GM18498 (cell line): ENCODE measurements at regions not wholly inside any gene's neighbourhood (a gene's known extent, or its start where the extent isn't known, plus 50 kb on each side); places are given as distances from the start of the nearest gene placed in this dataset.

Experiments
- ATAC-seq: cut with Tn5 transposase; IDR thresholded peaks from one replicate; pipeline ENCODE4 v1.9.1; 2021; ENCODE audit warnings: mild to moderate bottlenecking, moderate library complexity; ENCODE audit not compliant: unreplicated experiment

GRCh38 chr18:56100090-56100722 is 512.2 kb upstream of the TCF4 start:
- ATAC-seq = no peak

DNA sequence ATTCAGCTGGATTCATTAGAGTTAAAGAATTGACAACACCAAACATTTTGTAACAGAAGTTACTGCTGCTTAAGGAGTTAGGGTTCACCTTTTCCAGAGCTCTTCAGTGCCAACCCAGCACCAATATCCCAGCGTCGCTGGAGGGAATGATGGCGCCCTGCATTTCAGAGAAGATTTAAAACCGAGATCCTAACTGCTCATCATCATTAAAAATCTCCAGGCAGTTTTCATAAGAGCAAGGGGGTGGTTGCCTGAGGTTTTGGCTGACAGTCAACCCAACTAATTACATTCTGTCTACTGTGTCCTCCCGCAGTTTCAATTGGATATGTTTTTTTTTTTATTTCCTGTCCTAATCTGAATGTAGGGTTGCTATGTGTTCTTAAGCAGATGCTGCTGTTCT is 509.6 kb upstream of the TCF4 start:
- ATAC-seq = no peak

DNA sequence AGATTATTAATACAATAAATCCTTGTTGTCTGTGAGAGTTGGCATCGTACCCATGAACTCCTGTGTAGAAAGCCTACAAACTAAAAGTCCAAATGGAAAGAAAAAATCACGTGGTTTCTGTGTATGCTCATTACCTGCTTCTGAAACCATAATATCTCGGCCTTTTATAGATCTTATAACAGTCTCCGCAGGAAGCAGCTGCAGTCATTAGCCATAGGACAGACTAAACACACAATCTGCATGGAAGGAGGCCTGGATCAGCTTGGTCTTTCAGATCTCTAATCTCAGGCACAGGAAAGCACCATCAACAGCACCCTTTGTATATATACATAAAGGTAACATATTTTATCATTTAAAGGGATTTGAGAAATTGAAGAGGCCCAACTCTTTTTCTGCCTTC is 508.9 kb upstream of the TCF4 start:
- ATAC-seq = no peak

GRCh38 chr18:56089612-56090258 is 501.7 kb upstream of the TCF4 start:
- ATAC-seq = no peak

DNA sequence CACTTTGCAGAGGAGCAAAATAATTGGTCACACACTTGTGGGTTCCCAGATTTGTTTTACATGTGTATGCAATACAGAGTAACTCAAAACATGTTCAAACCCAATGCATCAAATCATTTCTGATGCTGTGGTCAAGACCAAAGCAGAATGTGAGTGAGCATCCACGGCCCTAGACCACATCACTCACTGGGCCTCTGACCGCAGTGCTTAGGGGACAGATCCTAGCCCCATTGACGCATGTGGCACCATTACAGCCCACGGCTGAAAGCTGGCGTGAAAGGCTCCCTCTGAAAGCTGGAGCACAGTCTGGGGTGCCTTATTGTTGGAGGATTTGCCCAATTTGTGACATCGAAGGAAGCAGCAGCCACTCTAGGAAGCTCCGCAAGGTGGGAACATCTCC is 498.8 kb upstream of the TCF4 start:
- ATAC-seq = no peak

- no peak for ATAC-seq
Measured at GRCh38 chr18:56086176-56086575, 498.2 kb upstream of the TCF4 start.

DNA sequence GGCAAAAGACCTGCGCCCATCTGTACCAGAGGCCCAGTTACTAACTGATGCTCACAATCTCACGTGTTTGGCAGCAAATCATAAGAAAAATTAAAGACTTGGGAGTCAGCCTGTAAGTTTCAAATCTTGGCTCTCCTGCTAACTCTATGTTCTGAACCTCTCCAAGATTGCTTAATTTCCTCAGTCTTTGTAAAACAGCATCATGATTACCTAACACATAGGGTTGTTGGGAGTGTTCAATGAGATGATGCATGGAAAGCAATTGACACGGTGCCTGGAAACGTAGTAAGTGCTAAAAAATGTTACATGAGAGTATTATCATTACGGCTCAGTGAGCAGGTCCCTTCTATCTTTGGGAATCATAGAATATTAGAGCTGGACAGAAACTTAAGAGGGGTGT is 497.6 kb upstream of the TCF4 start:
- no peak for ATAC-seq

DNA sequence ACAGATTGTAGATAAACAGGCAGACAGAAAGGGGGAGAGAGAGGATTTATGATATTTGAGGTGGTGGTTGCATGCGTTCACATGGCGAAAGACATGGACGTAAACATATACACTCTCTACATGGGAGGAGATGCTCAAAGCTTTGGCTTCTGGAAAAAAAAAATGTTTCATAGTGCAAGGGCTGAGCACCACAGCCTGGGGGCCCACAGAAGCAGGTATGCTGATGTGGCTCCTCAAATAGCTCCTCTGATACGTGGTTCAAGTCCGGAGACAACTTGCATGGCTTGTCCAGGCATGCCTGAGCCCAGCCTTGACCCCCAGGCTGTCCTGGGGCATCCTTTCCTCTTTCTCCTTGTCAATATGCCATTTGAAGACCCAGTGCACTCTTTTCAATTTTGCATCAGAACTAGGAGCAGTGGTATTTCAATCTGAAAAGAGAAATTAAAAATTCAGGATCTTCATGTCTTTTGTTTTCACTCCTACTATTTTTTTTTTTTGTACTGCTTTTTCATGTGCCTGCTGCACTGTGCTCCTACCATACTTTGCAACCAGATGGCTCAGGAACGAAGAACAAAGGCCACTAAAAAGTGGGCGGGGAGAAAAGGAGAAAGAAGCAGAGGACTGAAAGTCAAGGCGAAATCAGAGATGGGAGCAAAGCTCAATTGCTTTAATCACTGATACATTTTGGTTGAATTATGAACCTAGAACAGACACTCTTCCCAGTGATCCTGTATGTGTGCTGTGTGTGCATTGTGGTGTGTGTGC is 495.7 kb upstream of the TCF4 start:
- ATAC-seq = no peak

- no peak for ATAC-seq
Measured at GRCh38 chr18:56083097-56083521, 495.1 kb upstream of the TCF4 start.

DNA sequence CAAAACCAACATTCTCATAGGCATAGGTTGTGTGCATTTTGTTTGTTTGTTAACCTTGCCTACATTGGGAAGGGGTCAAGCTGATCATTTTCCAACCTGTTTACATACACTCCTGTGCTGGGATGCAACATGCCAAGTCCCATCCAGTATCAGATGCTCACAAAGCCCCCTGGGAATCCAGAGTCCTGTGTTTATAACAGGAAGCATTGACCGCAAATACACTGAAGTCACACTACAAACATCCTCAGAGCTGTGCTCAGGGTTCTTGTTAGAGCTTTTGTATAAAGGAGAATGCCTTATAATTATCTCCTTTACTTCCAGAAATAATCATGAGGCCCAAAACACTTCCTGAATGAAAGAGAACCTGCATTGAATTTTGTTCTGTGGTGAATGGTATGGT is 488.7 kb upstream of the TCF4 start:
- ATAC-seq = no peak

- no peak for ATAC-seq
Measured at GRCh38 chr18:56068701-56069100, 480.7 kb upstream of the TCF4 start.

GRCh38 chr18:56067969-56068671 is 480.1 kb upstream of the TCF4 start:
- no peak for ATAC-seq

DNA sequence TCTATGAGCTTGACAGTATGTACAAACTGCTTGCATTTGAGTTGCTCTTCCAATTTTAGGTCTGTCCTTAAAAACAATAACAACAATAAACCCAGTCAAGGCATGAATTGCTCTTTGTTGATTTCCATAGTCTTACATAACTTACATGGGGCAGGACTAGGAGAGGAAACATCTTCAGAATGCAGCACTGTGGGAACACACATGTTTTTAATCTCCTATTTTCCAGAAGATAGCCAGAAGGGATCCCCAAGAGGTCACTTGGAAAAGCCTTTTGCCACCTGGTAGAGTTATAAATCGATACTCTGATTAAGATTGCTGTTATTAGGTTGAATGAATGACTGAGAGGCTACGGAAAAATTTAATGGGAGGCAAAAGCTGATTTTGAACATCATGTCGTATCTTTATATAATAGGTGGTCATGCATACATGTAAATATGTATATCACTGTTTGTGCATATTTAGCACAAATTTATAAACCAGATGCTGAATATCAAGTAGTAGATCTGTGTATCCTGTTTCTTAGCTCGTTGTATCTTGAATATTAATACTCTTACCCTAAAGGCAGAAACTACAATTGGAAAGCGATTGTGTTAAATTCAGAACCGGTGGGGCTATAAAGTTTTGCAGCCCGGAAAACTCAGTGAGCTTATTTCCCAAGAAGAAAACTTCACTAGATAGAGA is 479.4 kb upstream of the TCF4 start:
- ATAC-seq = no peak

DNA sequence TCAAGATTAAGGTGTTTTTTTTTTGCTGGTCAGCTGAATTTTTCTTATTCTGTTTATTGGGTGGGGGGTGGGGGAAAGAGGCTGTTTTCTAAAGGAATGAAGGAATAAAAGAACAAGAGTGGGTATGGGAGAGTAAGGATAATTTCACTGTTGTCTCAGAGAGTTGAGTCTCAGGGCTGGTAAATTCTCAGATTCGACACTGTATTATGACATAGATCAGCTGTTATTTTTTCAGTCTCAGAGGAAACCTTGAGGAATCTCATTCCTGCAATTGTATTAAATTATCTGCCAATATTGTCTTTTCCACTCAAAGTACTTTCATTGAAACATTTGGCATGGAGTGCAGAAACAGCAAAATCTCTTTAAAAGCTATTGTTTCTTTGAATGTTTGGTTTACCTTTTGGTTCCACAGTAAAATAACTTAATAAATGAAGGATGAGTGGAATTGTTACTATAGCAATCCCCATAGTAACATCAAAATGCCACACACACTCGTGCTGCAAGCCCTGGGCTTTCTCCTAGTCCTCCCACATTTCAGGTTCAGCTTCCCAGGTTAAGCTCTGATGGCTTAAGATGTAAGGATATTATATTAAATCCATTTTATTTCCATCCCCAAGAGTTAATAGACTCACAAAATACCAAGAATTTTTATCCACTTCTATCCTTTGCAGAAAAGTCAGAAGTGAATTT is 478.7 kb upstream of the TCF4 start:
- ATAC-seq = no peak

DNA sequence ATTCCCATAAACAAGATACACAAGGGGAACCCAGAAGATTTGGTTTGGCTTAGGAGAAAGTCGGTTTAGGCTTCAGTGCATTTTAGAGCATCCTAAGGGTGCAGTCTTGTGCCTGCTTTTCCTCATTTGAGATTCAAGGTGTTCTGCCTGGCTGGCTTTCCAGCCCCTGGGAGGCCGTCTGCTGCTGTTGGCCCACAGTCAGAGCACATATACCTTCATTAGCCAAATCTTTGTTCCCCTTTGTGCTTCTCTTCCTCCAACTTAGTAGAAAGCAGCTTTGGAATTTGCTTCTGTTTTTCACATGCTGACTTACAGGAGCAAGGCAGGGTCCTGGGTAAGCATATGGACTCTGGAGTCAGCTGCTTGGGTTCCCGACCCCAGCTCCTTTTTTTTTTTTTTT is 477.1 kb upstream of the TCF4 start:
- ATAC-seq = no peak

- ATAC-seq = no peak
Measured at GRCh38 chr18:56062931-56063330, 474.9 kb upstream of the TCF4 start.

- no peak for ATAC-seq
Measured at GRCh38 chr18:56060967-56061541, 473.1 kb upstream of the TCF4 start.

GRCh38 chr18:56052202-56052601 is 464.2 kb upstream of the TCF4 start:
- ATAC-seq = no peak

GRCh38 chr18:56044239-56044638 is 456.2 kb upstream of the TCF4 start:
- ATAC-seq = no peak

DNA sequence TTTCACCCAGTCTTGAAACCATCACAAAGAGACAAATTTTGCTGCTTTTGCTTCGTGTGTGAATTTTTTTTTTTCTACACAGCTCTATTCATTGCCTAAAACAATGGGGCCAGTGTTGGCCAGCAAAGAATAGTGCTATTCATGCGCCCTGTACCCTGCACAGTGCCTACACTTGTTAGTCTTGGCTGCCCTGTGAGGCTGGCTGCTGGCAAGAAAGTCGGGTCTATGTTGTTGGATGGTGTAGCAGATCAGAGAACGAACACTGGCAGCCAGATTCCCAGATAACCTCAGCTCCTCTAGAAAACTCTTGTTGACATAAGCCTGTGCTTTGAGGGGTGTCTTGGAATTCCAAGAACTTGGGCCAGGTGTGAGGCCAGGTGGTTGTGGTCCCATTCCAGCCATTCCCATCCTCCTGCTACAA is 455.7 kb upstream of the TCF4 start:
- ATAC-seq = no peak
